GM21390 (cell line): ENCODE measurements at regions not wholly inside any gene's neighbourhood (a gene's known extent, or its start where the extent isn't known, plus 50 kb on each side); places are given as distances from the start of the nearest gene placed in this dataset.
"Not testable (repeated sequence)": the region's sequence is repeated elsewhere in the genome, so short reads cannot be mapped to it uniquely, and the experiment has no call there.

Experiments
- ATAC-seq: cut with Tn5 transposase; IDR thresholded peaks from one replicate; pipeline ENCODE4 v1.9.1; 2021; ENCODE audit not compliant: unreplicated experiment

DNA sequence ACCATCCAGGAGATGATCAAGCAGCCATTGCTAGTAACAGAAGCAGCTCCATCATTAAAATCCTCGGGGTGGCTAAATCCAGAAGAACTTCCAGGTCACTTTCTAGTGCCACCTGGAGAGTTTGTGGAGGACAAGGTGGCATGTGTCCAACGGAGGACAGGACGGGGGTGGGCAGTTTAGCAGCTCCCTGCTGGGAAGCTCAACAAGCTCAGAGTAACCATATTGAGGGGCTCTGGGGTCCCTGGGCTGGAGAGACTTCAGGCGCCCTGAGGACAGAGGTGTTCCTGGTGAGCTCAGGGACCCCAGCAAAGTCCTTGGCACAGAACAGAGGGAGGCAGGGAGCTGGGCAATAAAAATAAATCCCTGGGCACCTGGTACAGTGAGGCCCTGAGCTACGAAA is 140.0 kb upstream of the FHL2 start:
- ATAC-seq, result no peak

DNA sequence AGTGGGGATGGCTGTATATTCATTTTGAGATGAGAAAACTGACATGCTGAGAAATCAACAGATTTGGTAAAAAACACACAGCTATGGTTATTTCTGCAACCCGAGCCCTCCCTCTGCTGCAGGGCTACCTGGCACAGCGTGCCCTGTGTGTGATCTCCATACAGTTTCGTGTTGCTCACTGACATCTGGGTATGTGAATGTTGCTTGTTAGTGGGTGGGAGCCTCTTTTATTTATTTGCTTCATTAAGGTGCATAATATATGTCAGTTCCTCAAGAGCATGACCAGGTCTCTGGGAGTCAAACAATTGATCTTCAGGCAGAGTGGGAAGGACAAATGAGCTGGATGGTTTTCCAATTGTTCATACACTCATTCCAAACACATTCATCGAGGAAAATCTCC is 139.1 kb upstream of the FHL2 start:
- ATAC-seq, result no peak

DNA sequence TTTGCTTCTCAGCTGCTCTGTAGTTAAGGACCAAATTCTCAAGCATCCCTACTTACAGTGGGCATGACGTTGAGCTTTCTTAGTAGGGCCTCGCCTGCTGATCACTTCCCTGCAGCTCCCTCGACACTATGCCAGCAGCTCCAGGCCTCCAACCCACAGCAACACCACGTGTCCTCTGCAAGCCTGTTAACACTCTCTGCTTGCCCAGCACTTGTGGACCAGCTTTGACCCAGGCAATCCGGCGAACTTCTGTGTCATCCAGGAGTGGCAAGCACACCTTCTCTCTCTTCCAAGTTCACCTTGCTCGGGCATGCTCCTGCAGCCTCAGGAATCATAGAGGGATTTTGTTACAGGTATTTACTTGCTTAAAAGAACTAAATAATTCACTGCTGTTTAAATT is 138.6 kb upstream of the FHL2 start:
- ATAC-seq, result no peak

DNA sequence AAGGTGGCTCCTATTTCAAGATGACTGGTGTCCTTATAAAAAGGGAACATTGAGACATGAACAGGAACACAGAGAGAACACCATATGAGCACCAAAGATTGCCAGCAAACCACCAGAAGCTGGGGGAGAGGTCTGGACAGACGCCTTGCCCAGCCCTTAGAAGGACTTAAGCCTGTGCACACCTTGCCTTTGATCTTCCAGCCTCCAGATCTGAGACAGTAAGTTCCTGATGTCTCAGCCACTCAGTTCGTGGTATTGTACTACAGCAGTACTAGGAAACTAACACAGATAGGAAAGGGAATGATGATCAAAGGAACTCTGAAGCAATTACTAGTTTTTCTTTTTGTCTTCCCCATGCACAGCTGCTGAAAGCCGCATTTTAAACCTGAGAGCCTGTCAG is 137.3 kb upstream of the FHL2 start:
- ATAC-seq, result no peak

DNA sequence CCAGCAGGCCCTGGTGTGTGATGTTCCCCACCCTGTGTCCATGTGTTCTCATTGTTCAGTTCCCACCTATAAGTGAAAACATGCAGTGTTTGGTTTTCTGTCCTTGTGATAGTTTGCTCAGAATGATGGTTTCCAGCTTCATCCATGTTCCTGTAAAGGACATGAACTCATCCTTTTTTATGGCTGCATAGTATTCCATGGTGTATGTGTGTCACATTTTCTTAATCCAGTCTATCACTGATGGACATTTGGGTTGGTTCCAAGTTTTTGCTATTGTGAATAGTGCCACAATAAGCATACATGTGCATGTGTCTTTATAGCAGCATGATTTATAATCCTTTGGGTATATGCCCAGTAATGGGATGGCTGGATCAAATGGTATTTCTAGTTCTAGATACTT is 130.4 kb upstream of the FHL2 start:
- ATAC-seq, result not testable (repeated sequence)

DNA sequence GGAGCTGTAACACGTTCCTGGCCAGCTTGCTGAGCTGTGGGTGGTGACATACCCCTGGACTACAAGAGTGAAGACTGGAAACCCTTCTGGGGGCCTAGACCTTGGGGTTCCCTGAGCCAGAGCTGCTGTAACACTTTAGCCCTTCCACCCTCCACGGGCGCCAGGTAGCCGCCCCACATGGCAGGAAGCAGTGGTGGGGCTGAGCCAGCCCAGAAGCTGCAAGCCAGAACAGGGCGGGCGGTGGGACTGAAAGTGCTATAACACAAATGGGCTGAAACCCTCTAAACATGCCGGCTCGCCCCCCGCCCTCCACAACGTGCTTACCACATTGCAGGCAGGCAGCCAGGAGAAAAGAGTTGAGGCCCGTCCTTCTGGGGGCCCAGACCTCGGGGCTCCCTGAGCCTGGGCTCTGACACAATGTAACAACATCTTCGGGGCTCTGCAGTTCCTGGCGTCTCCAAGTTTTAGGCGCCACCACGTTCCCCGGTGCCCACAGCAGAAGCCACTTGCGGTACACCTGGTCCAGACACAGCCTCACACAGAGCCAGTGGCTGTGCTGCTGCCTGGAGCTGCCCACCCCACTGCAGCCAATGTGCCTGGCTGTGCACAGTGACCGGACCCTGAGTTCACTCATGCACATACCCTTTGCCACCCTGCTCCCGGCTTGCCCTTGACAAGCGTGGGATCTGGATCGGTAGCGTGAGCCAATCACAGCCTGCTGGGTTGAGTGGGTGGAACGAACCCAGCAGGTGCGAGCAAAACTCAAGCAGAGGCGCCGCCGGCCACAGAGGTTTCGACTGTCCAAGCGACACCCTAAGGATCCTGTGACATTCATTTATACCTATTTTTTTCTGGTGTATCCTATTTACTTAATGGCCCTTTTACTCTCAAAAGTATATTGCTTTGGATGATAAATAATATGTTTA is 127.4 kb upstream of the FHL2 start:
- ATAC-seq, result no peak

DNA sequence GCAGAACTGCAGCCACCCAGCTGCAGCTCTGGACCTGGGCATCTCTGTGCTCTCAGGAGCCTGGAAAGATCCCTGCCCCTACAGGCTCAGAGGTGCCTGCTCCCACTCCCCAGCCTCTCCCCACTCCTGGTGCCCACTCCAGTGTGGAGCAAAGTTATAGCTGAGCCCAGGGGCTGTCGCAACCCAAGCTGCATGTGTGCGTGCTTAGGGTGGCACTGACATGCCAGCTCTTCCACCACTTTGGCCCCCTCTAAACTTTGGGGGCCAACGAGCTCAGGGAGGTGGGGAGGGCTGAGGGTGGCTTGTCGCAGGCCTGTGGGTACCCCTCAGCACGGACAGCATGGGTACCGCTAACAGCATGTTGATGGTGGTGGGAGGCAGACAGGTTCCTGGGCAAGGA is 126.3 kb upstream of the FHL2 start:
- no peak for ATAC-seq

DNA sequence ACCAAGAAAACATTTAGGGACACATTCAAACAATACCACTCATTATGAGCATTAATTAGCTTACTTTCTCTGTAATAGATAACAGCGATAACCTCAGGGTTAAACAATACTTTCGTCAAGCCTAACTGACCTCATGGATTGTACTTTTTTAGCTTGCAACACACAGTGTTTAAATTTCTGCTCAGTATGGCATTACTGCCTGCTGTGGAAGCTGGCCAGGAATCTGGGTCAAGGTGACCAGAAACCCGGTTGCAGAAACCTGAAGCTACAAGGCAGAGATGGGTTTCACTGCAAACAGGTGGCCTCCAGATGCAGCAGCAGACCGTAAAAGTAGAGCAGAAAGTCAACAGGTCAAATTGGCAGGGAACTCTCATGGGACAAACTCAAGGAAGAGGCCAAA is 123.8 kb upstream of the FHL2 start:
- no peak for ATAC-seq

DNA sequence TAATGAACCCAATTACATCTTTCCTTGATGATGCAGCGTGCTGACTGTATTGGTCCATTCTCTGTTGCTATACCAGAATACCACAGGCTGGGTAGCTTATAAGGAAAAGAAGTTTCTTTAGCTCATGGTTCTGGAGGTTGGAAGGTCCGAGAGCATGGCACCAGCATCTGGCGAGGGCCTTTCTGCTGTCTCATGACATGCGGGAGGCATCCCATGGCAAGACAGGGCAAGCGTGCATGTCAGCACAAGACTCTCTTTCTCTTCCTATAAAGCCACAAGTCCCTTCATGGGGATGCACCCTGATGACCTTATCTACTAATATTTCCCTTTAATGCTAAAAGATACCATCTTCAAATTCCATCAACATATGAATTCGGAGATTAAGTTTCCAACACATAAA is 122.8 kb upstream of the FHL2 start:
- ATAC-seq, result no peak

DNA sequence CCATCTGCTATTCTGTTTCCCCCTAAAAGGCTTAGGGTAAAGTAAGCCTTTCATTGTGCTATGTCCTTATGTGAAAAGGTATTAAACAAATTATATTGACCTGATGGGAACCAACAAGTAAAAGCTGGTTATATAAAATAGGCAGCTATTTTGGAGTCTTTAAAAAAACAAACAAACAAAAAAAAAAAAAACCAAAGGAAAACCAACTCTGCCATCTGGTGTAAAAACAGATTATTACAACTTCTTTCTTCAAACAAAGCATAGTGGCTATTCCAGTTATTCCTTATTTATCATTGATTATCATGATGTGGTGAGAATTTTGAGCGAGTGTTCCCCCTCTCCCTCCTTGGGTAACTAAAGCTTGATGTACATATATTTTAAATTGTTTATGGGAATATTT is 122.3 kb upstream of the FHL2 start:
- ATAC-seq, result no peak

DNA sequence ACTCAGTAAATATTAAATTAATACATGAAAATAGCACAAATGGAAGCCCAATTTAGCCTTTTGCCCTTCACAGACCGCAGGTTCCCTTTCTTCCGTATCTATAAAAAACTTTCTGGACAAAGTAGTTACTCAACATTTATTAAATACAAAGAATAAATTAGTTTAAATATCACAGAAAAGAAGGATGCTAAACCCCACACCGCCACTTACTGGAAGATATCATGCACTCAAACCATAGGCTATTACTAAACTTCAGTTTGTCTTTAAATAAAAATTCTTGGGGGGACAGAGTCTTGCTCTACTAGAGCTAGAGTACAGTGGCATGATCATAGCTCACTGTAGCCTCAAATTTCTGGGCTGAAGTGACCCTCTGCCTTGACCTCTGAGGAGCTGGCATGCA is 120.7 kb upstream of the FHL2 start:
- no peak for ATAC-seq

DNA sequence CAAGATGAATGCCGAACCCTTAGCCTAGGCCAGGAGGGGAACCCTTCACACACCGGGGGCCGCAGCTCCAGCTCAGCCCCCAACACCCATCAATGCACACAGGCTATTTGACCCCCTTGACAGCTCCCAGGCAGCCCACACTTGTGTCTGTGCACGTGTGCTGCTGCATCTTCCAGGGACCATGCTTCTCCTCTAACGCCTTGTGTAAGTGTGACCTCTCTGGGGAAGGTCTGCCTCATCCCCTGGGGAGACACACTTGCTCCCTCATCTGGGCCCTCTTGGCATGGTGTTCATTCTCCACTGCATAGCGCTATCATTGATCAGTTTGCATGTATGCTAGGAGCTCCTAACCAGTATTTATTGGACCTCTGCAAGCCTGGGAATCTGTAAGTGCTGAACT is 120.0 kb upstream of the FHL2 start:
- ATAC-seq, result no peak

DNA sequence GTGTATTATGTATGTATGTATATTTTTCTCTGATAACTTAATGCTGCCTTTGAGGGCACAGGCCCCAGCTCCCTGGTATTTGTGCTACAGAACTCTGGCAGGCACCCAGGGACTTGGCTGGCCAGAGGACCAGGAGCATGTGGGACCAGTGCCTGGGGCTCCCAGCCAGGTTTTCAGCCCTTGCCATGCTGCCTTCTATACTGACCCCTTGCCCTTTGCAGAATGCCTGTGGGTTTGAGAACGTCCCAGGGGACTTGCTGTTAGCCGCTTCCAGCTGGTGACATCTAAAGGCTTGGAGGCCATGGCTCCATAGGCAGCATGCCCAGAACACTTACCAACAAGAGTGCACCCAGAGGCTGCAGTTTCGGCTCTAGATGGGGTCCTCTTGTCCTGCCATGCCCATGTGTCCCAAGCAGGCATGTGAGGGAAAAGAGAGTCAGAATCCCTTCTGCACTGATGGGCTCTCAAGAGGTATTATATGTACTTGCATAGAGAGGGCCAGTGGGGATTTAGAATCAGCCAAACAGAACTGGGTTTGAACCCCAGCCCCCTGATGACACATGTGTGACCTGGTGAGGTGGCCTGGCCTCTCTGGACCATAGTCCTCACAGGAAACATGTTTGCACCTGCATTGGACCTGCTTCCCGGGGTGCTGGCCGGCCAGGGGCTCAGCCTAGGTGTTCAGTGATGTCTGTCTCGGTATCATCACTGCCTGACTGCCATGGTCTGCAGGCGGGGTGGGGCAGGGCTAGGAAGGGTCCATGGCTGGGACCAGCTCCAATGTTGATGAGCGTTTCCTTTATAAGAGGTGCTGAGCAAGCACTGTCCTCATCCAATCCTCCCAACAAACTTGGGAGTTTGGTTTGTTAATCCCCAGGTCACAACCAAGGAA is 119.2 kb upstream of the FHL2 start:
- no peak for ATAC-seq

DNA sequence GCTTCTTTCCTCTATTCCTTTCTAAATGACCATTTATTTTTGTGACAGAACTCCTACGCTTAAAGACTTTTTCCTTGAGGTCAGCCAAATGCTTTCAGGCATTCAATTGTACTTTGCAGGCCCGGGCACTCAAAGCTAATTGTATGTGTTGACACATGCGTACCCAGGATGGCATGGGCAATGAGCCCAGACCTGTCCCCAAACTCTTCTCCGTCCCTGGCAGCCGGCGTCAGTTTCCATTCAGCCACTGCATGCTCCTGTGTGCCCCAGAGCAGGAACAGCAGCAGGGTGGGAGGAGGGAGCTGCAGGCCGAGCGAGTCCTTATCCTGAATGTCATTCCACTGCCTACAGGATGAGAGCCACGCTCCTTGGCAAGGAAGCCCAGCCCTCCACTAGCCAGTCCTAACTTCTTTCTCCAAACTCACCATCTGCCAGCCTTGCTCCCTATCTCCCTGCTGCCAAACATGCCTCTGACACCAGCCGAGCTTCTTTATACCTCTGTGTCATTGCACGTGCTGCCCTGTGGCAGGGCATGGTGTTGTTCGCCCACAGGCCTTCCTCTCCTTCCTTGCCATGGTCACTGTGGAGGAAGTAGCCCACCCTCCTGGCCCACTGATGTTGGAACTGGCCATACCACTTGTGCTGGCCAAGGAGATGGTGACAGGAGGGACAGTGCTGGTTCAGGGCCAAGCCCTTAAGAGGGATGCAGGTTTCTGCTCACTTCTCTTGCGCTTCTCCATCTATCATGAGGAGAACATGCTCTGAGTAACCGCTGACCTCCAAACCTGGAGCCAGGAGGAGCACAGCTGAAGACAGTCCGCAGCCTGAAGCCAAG is 116.9 kb upstream of the FHL2 start:
- ATAC-seq, result no peak

DNA sequence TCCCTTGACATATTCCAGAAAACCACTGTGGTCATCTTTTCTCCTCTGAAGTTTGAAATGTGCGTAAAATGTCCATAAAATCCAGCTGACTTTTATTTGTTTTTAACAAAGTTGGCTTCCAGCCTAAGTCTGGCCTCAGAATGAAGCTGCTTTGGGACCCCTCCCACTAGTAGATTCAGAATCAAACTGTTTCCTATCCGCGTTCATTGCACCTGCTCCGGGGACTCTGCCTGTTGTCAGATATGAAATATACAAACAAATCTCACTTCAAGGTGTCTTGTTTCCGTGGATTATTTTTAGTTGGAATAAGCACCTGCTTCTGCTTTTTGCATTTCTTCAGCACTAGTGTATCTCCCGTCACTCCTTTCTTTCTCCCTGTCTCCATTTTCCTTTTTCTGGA is 115.7 kb upstream of the FHL2 start:
- ATAC-seq, result no peak

DNA sequence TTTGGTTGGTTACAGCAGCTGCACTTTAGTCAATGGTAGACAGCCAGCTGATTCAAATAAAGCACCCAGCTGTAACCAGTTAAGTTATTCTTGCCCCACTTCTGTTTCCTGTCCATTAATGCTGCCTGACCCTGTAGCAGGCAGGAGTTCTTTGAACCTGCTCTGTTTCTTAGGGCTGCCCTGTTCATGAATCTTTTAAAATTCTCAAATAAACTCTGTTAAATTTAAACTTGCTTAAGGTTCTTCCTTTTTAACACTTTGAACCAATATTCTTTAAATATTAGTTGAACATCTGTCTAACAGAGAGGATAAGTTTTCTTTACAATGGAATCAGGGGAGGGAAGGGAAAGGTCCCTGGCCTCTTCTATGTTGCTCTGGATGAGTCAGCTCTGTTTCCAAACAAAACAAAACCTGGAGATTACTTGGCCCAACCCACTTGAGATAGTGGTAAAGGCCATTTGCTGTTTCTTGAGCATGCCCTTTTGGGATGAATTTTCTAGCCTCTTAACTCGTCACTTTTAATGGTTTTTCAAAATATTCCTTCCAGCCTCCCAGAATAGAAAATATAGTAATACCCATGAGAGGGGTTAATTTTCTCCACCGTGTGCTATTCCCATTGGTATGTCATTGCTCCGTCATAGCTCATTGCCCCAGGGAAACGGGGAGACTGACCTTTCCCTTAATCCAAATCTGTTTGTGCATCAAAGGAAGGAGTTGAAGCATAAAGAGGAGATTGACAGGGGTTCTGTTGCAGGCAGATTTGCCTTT is 112.1 kb upstream of the FHL2 start:
- ATAC-seq, result no peak

DNA sequence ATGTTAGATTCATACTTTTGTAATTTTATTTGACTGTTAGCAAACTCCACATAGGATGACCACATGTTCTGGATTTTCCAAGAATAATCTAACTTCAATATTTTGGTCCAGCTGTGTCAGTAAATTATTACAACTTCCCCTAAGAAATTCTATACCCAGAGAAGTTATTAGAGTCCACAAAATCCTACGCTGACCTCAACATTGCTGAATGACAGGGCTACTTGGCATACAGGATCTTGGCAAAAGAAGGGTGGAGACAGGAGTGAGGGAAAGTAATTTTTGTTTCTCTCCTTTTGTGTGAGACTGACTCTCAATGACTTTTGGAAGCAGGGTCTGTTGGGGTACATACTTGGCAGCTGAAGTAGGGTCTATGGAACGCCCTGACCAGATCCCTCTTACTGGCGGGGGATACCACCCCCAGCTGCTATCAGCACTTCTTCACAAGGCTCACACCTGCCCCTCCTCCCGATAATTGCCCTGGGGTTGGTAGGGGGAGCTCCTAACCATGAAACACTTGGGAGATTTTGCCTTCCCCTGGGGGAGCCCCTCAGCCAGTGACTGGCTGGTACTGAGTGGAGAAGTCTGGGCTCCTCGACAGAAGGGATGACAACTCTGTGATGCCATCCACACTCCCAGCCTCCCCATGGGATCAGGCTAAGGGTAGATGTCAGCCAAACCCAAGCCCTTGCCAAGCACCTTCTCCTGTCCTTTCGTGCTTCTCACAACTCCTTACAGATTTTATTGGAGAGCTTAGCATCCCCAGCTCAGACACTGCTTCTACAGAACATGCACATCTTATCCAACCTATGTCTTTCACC is 110.6 kb upstream of the FHL2 start:
- ATAC-seq, result no peak

DNA sequence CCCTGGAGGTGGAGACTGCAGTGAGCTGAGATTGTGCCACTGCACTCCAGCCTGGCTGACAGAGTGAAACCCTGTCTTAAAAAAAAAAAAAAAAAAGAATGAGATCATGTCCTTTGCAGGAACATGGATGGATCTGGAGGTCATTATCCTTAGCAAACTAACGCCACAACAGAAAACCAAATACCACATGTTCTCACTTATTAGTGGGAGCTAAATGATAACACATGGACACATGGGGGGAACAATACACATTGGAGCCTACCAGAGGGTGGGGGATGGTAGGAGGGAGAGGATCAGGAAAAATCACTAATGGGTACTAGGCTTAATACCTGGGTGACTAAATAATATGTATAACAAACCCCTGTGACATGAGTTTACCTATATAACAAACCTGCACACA is 108.0 kb upstream of the FHL2 start:
- not testable (repeated sequence) for ATAC-seq

DNA sequence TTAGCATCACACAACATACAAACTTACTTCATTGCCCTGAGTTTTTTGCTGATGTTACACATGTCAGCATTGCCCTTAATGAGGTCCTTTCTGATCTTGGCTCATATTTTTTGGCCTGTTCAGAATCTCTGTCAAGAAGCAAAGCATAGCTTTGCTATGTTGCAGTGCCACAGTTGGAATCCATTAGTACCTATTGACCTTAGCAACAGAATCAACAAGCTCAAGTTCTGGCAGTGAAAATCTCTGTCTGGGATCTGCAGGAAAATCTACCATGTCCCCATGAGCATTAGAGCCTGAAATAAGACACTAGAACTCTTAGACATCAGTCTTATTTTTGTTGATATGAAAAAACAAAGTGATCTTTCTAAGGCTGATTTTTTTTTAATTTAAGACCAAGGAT is 105.6 kb upstream of the FHL2 start:
- no peak for ATAC-seq
